ENCODE measurements at regions not wholly inside any gene's neighbourhood (a gene's known extent, or its start where the extent isn't known, plus 50 kb on each side); places are given as distances from the start of the nearest gene placed in this dataset.
A peak's percentile ranks its signal among the peaks of the same experiment; 100 is the strongest.

DNA sequence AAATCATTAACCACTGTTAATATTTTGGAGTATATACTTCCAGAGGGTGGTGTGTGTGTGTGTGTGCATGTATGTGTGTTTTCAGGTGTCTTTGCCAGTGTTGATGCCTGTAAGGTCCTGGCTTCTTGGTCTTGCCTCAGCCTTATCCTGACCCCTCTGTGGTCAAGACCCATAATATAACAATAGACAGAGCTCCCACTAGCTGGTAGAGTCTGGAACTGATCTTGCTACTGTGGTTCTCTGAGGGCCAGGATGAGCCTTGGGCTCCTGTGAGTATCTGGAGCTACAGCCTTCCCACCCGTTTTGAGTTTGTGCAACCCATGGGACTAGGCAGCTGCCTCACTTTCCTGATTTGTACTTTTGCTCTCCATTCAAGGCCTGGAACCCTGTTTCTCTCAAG is 191.0 kb downstream of the IBTK start:
- Histone ChIP-seq H3K4me3 (no peak overlapping the region), H3K27me3 (no peaks in the 10 kb centered on the region), H3K4me1 (peaks cover 0 to 13% (median 3%) of the 10 kb centered on the region in 4 donors), H3K36me3 (no peaks in the 10 kb centered on the region), H3K9me3 (no peaks in the 10 kb centered on the region), H3K27ac (no peak overlapping the region)
- intact Hi-C loops (cut with DNase I; ENCODE audit: low total_unique reads), result no loop called here
- TF ChIP-seq, protein P1, sequence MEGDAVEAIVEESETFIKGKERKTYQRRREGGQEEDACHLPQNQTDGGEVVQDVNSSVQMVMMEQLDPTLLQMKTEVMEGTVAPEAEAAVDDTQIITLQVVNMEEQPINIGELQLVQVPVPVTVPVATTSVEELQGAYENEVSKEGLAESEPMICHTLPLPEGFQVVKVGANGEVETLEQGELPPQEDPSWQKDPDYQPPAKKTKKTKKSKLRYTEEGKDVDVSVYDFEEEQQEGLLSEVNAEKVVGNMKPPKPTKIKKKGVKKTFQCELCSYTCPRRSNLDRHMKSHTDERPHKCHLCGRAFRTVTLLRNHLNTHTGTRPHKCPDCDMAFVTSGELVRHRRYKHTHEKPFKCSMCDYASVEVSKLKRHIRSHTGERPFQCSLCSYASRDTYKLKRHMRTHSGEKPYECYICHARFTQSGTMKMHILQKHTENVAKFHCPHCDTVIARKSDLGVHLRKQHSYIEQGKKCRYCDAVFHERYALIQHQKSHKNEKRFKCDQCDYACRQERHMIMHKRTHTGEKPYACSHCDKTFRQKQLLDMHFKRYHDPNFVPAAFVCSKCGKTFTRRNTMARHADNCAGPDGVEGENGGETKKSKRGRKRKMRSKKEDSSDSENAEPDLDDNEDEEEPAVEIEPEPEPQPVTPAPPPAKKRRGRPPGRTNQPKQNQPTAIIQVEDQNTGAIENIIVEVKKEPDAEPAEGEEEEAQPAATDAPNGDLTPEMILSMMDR (IDR thresholded peaks at IDR 0.05), result no peak
- DNase-seq, result no peak

DNA sequence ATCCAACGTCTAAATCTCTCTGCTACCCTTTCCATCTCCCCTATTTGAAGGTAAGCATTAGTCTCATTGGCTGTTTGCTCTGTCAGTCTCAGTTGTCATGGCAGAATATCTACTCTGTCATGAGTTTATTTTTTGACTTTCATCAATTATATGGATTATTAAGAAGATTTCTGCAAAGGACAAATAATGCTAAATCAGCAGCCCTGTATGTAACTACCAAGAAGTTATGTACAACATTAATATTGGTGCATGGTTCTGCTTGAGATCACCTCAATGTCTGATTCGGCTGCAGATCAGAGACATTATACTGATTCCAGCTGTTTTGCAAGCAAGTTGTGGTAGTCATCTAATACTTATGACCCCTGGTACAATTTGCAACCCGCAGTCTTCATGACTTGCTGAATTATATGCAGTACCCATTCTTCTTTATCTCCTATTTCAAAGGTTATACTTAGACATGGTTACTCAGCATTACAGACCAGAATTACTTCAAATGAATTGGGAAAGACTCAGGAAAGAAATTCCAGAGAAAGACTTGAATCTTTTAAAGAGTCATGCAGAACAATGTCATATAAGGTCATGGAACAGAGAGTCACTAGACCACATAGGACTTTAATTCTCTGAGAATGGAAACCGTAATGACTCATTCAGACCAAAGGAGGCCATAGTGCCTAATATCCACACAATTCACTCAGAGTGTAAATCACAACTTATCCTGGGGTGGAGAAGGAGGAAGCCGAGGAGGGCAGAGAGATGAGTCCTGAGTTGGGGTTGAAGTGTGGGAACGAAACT is 201.4 kb downstream of the IBTK start:
- Histone ChIP-seq H3K4me3 (no peak overlapping the region), H3K4me1 (no peaks in the 10 kb centered on the region), H3K9me3 (no peaks in the 10 kb centered on the region), H3K27ac (no peak overlapping the region), H3K36me3 (no peaks in the 10 kb centered on the region), H3K27me3 (no peaks in the 10 kb centered on the region)
- intact Hi-C loops (cut with DNase I; ENCODE audit: low total_unique reads), result no loop called here
- DNase-seq, result no peak
- TF ChIP-seq, protein P1 (IDR thresholded peaks at IDR 0.05), result no peak

DNA sequence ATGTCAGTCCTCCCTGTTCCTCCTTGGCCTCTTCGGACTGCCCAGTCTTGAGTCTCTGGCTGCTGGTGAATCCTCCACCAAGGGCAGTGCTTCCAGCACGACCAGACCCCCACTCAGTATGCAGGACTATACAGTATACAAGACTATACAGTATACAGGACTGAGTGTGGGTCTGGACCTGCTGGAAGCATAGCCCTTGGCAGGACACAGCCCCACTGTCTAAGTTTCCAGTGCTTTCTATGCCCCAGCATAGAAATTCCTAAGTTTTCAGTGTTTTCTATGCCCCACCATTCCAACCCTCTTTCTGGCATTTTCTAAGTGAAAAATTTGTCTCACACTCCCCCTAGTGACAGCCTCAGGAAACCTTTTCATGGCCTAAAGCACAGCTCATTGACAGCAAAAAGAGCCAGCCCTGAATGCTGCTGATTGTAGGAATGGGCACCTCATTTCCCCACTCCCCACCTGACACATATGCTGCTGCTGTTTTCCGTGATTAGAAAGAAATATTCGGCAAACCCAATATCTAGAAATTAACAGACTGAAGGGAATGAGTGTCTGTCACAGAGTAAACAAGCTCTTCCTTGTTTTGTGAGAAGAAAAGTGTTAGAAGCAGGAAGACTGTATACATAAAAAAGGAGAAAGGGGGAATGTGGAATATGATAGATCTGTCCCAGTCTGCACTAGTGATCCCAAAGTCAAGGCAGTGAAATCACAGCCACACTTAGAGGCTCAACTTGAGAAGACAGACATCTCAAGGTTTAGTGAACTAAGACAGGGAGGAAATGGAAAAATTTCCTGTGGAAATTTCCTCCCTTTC is 206.9 kb downstream of the IBTK start:
- TF ChIP-seq, protein P1 (IDR thresholded peaks at IDR 0.05), result peak; percentile 76 to 77
- Histone ChIP-seq H3K27ac (peak overlapping the region; percentile 12 to 20), H3K27me3 (no peaks in the 10 kb centered on the region), H3K9me3 (no peaks in the 10 kb centered on the region), H3K4me3 (no peak overlapping the region), H3K4me1 (peaks cover 0 to 11% (median 6%) of the 10 kb centered on the region in 4 donors), H3K36me3 (no peaks in the 10 kb centered on the region)
- DNase-seq, result peak in 1 of 2 donors; percentile 29
- intact Hi-C loops (cut with DNase I; ENCODE audit: low total_unique reads), result no loop called here

DNA sequence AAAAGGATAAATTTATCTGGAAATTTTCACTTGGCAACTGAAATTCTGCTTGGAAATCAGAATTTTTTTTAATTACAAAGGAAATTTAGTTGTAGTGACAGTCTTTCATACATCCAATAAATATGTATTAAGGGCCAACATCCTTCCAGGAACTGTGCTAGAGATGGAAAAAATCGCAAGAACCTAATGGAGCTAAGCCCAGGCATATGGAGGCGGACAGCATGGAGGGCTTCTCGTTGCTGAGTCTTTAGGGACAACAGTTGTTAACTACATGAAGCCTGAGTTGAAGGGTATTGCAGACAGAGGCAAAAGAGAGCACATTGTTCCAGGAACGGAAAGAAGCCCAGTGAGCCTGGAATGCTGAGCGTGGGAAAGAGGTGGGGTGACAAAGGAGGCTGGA is 208.9 kb downstream of the IBTK start:
- intact Hi-C loops (cut with DNase I; ENCODE audit: low total_unique reads), result no loop called here
- TF ChIP-seq, protein P1 (IDR thresholded peaks at IDR 0.05), result no peak

DNA sequence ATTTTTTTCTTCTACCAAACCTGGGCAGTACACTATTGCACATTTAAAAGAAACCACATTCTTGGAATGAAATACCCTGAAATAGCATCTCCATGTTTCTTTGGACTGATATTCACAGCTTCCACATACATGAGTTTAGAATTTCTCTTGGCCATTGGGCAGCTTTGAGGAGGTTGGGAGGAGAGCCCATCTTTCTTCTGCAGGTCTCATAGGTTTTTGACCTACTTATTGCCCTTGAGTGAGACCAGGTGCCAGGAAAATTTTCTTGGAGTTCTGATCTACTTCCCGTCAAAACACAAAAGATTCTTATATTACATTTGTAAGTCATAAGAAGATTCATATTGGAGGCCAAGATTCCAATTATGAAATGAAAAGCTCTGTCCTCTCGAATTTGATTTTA is 212.0 kb downstream of the IBTK start:
- no peaks in the 10 kb centered on the region for H3K9me3 ChIP-seq
- no peak for DNase-seq
- peaks cover 0 to 31% (median 22%) of the 10 kb centered on the region in 4 donors for H3K4me1 ChIP-seq
- H3K4me3 ChIP-seq, result no peak overlapping the region
- H3K27ac ChIP-seq, result no peak overlapping the region
- no peaks in the 10 kb centered on the region for H3K36me3 ChIP-seq
- TF ChIP-seq, protein P1 (IDR thresholded peaks at IDR 0.05), result no peak
- intact Hi-C loops (cut with DNase I; ENCODE audit: low total_unique reads), result no loop called here
- no peaks in the 10 kb centered on the region for H3K27me3 ChIP-seq

More for the DNA sequence above, 208.9 kb downstream of the IBTK start:
- Histone ChIP-seq H3K9me3 (no peaks in the 10 kb centered on the region), H3K27me3 (no peaks in the 10 kb centered on the region), H3K4me1 (peaks cover 0 to 20% (median 14%) of the 10 kb centered on the region in 4 donors), H3K36me3 (no peaks in the 10 kb centered on the region), H3K27ac (no peak overlapping the region), H3K4me3 (no peak overlapping the region)
- no peak for DNase-seq

Measured in tibial artery (tissue), 4 donors.